Large intestine (tissue), 3 donors: ENCODE measurements at regions not wholly inside any gene's neighbourhood (a gene's known extent, or its start where the extent isn't known, plus 50 kb on each side); places are given as distances from the start of the nearest gene placed in this dataset.

Experiments used
- DNase-seq, 2 donors: peaks; one replicate each; pipeline versions ENCODE4 v3.0.0 to v3.0.0-alpha.2; 2013
- H3K27ac ChIP-seq: one replicate; pipeline ENCODE4 v1.5.1; 2013; ENCODE audit warnings: low read length
- H3K27me3 ChIP-seq: 2 replicates; pipeline ENCODE4 v1.6.1; 2013; ENCODE audit warnings: low read length; ENCODE audit not compliant: control insufficient read depth, insufficient read depth
- H3K36me3 ChIP-seq: 2 replicates; pipeline ENCODE4 v1.6.1; 2013; ENCODE audit warnings: low read length; ENCODE audit not compliant: control insufficient read depth, insufficient read depth
- H3K4me1 ChIP-seq: one replicate; pipeline ENCODE4 v1.6.1; 2013; ENCODE audit warnings: low read length; ENCODE audit not compliant: control insufficient read depth, insufficient read depth
- H3K4me3 ChIP-seq: one replicate; pipeline ENCODE4 v1.5.1; 2013; ENCODE audit warnings: low read length
- H3K9me3 ChIP-seq: one replicate; pipeline ENCODE4 v1.6.1; 2013; ENCODE audit warnings: mild to moderate bottlenecking, low read depth, low read length, moderate library complexity; ENCODE audit not compliant: control insufficient read depth
- WGBS: methylation state at CpG from one replicate; pipeline ENCODE4 v1.1.5; 2013; ENCODE audit warnings: low lambda C conversion rate; ENCODE audit not compliant: insufficient coverage; 5-methylcytosine and 5-hydroxymethylcytosine counted together

DNA sequence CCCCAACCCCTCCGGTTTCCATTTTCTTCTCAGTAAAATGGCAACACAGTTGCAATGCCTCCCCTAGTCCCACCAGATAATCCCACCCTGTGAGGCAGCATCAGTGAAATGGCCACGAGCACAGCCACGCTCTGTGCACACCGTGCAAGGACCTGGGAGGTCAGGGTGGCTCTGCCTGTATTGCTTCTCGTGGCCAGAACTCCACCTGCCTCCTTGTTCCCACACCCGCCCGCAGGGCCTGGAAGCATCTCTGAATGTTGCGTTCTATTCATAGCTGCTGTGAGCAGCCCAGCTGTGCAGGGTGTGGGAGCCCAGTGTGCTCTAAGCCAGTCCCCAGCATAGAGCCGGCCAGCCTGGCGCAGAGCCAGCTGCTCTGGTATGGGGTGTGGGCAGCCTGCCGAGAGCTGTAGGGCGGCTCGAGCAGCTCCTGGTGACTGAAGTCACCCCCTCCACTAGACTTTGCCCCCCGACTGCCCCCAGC is 161.1 kb downstream of the DLL1 start:
- Histone ChIP-seq H3K9me3 (no peaks in the 10 kb centered on the region), H3K4me1 (no peaks in the 10 kb centered on the region), H3K4me3 (no peak overlapping the region), H3K27ac (no peak overlapping the region), H3K27me3 (peaks cover 2% of the 10 kb centered on the region), H3K36me3 (no peaks in the 10 kb centered on the region)
- DNase-seq: peak; percentile 36 to 56
- WGBS: 0% methylated on average over 1 of the region's 14 CpGs

DNA sequence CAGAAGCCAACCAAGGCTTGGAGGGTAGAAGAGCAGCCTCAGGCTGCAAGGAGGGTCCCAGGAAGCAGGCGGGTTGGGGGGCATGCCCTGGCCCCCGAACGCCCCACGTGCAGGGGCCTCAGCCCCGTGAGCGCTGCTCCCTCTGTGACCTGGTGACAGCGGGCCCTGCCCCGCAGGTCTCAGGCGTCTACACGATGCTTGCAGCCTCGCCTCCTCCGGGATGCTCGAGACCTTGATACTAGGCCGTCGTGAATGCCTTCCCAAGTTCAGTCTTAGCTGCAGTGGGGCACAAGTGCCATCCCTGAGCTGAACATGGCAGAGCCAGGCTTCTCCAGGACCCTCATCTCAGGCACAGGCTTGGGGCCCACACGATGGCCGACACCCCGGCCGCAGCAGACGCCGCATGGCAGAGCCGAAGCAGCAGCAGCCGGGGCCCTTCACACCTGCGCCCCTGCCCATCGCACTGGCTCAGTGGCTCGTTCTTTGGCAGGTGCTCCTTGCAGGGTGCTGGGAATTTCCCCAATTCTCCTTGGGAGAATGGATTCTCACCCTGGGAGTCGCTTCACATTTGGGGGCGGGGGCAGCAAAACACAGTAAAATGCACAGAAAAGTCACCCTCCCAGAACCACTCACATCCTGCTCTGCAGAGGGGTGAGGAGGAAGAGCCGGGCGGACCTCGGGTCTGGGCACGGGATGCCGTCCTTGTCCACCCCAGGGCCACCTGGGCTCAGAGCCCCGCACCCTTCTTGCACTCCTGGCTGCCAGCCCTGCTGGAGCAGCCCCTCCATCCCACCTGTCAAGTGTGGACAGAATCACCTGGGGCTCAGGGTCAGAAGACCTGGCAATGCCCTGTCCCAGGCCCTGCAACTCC is 161.8 kb downstream of the DLL1 start:
- Histone ChIP-seq H3K9me3 (no peaks in the 10 kb centered on the region), H3K27me3 (peaks cover 2% of the 10 kb centered on the region), H3K4me3 (no peak overlapping the region), H3K4me1 (no peaks in the 10 kb centered on the region), H3K36me3 (no peaks in the 10 kb centered on the region), H3K27ac (no peak overlapping the region)
- DNase-seq: no peak
- WGBS: no CpG with 5 or more reads among the region's 34 CpGs

DNA sequence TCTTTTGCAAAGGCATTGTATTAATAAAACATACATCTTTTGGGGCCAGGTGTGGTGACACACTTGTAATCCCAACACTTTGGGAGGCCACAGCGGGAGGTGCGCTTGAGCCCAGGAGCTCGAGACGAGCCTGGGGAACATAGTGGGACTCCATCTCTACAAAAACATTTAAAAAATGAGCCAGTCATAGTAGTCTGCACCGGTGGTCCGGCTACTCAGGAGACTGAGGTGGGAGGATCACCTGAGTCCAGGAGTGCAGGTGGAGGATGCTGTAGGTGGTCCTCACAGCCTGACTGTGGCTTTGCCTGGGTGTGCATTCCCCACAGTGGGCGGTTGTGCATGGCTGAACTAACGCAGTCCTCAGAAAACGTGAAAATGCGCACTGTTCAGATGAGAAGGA is 162.5 kb downstream of the DLL1 start:
- DNase-seq: no peak
- Histone ChIP-seq H3K9me3 (no peaks in the 10 kb centered on the region), H3K4me3 (no peak overlapping the region), H3K36me3 (no peaks in the 10 kb centered on the region), H3K27me3 (no peaks in the 10 kb centered on the region), H3K27ac (no peak overlapping the region), H3K4me1 (no peaks in the 10 kb centered on the region)
- no CpG with 5 or more reads among the region's 10 CpGs for WGBS

DNA sequence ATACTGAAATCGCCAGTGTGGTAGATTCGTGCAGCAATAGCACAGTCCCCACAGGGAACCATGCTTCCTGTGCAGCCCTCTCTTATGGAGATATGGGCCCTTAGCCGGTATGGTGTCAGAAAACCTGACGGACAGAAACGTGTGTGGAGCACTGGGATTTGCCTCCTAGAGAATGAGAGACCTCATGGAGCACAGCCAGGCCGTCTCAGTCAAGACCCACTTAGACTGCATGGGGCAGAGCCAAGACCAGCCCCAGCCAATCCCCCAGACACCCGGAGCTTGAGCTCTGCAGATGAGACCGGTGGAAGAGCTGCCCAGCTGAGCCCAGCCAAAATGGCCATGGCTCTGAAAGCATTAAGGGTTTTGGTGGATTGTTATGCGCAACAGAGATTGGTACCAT is 163.7 kb downstream of the DLL1 start:
- H3K4me1 ChIP-seq: no peaks in the 10 kb centered on the region
- DNase-seq: no peak
- no peaks in the 10 kb centered on the region for H3K9me3 ChIP-seq
- no peaks in the 10 kb centered on the region for H3K27me3 ChIP-seq
- H3K27ac ChIP-seq: no peak overlapping the region
- WGBS: no CpG with 5 or more reads among the region's 9 CpGs
- no peak overlapping the region for H3K4me3 ChIP-seq
- no peaks in the 10 kb centered on the region for H3K36me3 ChIP-seq

DNA sequence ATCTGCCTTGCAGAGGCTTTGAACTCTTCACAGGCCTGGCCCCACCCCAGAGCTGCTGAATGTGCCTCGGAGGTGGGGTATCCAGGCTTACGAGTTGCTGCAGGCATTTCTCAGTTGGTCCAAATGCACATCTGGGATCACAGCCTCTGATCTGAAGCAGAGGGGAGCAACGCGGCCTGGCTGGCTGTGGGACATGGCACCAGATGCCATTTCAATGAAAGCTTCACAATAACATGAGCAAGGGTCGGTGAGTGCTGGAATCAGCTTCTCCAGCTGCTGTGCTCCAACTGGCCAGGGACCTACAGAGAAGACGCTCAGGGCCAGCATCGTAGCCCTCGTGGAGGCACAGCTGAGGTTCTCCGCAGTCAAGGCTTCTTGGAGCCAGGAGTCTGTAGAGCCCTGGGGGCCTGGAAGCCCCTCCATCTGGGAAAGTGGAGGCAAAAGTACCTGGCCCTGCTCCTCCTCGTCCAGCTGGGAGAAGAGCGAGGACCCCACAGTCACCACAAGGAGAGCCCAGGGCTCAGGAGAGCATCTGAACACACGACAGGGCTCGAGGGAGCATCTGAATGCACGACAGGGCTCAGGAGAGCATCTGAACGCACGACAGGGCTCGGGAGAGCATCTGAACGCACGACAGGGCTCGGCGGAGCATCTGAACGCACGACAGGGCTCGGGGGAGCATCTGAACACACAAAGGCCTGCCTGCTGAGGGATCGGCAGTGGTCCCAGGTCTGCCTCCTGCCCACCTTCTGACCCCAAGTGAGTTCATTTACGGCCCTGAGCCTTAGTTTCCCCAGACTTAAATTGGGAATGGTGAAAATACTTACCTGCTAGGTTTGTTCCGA is 165.2 kb downstream of the DLL1 start:
- Histone ChIP-seq H3K27me3 (no peaks in the 10 kb centered on the region), H3K27ac (no peak overlapping the region)
- no CpG with 5 or more reads among the region's 27 CpGs for WGBS

DNA sequence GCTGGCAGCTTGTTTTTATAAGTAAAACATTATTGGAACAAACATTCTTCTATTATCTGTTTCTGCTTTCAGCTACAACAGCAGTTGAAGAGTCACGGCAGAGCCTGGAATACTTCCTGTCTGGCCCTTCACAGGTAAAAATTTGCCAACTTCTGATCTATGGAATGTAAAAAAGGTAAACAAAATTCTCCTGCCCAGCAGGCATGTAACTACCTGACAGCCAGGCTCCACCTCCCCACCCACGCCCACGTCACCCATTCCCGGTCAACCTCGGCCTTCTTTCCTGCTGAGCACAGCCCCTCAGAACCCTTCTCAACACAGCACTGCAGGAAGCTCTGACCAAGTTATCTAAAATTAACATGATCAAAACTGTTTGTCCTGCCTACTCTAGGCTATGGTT is 166.0 kb downstream of the DLL1 start:
- H3K36me3 ChIP-seq: no peaks in the 10 kb centered on the region
- no peak for DNase-seq
- H3K9me3 ChIP-seq: no peaks in the 10 kb centered on the region
- H3K4me3 ChIP-seq: no peak overlapping the region
- no CpG with 5 or more reads among the region's 5 CpGs for WGBS
- no peaks in the 10 kb centered on the region for H3K4me1 ChIP-seq
- H3K27ac ChIP-seq: no peak overlapping the region
- H3K27me3 ChIP-seq: no peaks in the 10 kb centered on the region

More for the DNA sequence above, 165.2 kb downstream of the DLL1 start:
- no peak overlapping the region for H3K4me3 ChIP-seq
- no peaks in the 10 kb centered on the region for H3K4me1 ChIP-seq
- H3K36me3 ChIP-seq: no peaks in the 10 kb centered on the region
- H3K9me3 ChIP-seq: no peaks in the 10 kb centered on the region
- DNase-seq: no peak

DNA sequence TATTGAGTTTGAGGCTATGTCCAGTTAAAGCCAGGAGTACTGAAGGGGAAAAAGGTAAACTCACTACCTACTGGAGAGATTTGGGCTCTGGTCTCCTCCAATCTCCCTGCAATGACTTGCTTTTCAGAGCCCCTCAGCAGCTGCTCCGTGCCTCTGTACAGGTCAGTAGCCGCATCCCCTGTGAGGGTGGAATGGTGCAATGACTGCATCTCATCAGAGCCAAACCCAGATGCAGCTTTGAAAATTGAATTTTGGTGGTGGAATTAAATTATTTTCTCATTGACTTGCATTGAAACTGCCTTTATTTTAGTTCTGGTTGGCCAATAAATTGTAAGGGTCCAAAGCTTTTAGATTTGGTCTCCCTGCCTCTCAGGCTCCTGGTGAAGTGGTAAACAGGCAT is 166.7 kb downstream of the DLL1 start:
- Histone ChIP-seq H3K4me3 (no peak overlapping the region), H3K9me3 (no peaks in the 10 kb centered on the region), H3K36me3 (no peaks in the 10 kb centered on the region), H3K4me1 (no peaks in the 10 kb centered on the region), H3K27ac (no peak overlapping the region), H3K27me3 (no peaks in the 10 kb centered on the region)
- WGBS: no CpG with 5 or more reads among the region's 2 CpGs
- DNase-seq: no peak

DNA sequence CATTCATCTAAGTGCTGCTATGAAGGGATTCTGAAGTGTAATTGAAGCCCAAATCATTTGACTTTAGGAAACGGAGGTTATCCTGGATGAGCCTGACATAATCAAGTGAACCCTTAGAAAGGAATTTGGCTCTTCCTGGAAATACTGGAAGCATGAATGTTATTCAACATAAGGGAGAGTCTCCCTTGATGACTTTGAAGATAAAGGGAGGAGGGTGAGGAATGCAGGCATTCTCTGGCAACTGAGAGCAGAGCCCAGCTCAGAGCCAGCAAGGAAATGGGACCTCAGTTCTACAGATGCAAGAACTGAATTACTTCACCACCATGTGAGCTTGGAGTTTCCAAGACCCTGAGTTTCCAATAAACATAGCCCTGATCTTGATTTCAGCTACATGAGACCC is 168.2 kb downstream of the DLL1 start:
- WGBS: no CpG with 5 or more reads among the region's 1 CpG
- Histone ChIP-seq H3K4me3 (no peak overlapping the region), H3K9me3 (no peaks in the 10 kb centered on the region), H3K27me3 (no peaks in the 10 kb centered on the region), H3K4me1 (no peaks in the 10 kb centered on the region), H3K27ac (no peak overlapping the region), H3K36me3 (no peaks in the 10 kb centered on the region)
- DNase-seq: no peak

DNA sequence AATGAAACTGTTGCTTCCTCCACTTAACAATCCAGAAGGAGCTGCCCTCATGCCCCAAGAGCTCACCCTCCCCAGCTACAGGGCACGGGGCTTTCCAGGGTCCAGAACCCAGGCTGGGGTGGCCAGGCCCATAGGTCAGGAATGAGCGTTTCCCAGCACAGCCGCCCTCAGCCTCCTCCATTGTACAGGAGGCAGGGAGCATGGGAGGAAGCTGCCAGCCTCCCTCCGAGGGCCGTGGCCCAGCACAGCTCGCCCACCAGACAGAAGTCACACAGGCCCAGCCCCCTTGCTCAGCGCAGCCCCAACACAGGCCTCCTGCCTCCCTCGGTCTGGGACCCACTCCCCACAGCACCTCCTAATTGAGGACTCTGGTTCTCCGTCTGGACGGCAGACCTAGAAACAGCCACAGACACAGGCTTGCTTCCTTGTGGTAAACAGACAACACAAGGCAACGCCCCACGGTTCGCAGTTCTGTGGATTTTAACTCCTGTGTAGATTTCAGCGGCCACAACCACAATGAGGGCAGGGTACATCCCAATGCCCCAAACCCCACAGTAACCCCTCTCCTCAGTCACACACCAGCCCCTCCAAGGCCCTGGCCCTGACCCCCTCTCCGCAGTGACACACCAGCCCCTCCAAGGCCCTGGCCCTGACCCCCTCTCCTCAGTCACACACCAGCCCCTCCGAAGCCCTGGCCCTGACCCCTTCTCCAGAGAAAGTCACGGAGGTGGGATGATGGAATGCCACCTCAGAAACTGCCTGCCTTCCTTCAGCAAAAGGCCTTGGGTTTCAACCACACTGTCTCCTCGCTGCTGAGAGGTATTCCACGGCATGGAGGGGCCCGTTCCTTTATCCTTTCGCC is 173.5 kb downstream of the DLL1 start:
- no peaks in the 10 kb centered on the region for H3K36me3 ChIP-seq
- no peak overlapping the region for H3K4me3 ChIP-seq
- no peaks in the 10 kb centered on the region for H3K9me3 ChIP-seq
- no peak for DNase-seq
- H3K27me3 ChIP-seq: no peaks in the 10 kb centered on the region
- no CpG with 5 or more reads among the region's 21 CpGs for WGBS
- H3K27ac ChIP-seq: no peak overlapping the region
- no peaks in the 10 kb centered on the region for H3K4me1 ChIP-seq

DNA sequence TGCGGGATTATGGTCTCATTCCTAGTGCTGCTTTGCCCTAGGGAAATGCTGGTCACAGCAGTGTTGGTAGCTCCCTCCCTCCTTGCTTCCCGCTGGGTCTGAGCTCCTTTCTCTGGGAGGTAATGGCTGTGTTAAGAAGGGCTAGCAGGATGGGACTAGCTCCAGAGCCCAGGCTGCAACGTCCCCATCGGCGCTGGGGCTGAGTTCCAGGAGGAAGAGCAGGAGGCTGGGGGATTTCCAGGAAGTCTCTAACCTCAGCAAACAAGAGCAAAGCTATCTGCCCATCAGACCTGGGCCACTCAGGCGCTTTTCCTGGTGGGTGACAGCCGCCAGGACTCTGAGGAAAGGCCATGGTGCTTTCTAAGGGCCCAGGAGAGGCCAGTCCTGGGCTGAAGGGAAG is 174.2 kb downstream of the DLL1 start:
- Histone ChIP-seq H3K4me3 (no peak overlapping the region), H3K4me1 (no peaks in the 10 kb centered on the region), H3K36me3 (no peaks in the 10 kb centered on the region), H3K9me3 (no peaks in the 10 kb centered on the region), H3K27me3 (no peaks in the 10 kb centered on the region), H3K27ac (no peak overlapping the region)
- peak in 1 of 2 donors; percentile 14 for DNase-seq
- WGBS: no CpG with 5 or more reads among the region's 7 CpGs
